NCI-H2171 (cell line): ENCODE measurements at regions not wholly inside any gene's neighbourhood (a gene's known extent, or its start where the extent isn't known, plus 50 kb on each side); places are given as distances from the start of the nearest gene placed in this dataset.

Experiments
- DNase-seq: peaks from one replicate; lab custom pipeline; 2025; lab: John Stamatoyannopoulos, UW

GRCh38 chr13:63093907-63094469 lies 1678.3 kb upstream of the PCDH20 start:
- DNase-seq, result no peak

DNA sequence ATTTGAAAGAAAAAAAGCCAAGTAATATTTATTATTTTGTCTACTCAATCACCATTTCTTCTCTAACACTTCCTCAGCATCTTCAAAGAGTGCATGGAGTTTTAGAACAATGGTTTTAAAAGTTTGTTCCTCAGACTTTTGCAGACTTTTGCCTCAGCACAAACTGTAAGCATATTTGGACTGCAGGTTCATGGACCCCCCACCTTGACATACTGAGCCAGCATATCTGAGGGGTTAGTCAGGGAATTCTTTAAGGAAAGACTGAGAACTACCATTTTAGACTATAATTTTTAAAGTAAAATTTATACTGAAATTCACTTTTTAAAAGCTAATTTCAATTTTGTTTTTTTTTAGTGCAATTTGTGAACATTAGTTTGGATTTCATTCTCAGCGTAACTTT lies 1676.8 kb upstream of the PCDH20 start:
- DNase-seq, result no peak

DNA sequence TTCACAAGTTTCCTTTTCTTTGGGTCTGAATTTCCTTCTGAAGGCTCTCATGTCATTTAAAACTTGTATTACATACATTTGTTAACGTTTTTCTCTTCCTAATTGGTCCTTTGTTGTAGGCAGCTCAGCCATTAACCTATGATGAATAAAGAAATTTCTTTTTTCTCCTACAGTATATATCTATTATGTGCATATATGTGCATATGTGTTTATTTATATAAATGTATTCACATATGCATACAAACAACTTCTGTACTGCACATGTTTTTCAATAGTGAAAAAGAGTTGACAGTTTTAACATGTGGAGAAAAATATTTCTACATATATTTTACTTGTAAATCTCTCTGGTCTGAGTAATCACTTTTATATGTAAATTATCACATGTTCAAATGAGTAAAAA lies 1674.9 kb upstream of the PCDH20 start:
- DNase-seq, result no peak

DNA sequence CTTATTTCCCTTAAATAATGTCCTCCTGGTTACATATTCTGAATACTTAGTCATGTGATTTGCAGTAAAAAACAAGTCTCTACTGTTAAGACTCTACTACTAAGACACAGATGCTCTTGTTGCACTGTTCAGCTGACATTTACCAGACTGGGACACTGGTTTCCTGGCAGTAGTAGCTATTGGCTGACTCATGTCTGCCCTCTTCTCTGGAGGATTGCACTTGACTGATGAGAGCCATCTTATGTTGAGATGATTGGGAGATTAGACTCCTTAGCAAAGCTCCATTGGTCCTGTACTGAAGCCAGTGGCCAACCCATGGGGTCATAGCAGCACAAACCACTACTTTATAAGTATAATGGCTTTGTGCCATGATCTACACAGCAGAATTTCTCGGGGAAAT lies 1672.6 kb upstream of the PCDH20 start:
- DNase-seq, result no peak

DNA sequence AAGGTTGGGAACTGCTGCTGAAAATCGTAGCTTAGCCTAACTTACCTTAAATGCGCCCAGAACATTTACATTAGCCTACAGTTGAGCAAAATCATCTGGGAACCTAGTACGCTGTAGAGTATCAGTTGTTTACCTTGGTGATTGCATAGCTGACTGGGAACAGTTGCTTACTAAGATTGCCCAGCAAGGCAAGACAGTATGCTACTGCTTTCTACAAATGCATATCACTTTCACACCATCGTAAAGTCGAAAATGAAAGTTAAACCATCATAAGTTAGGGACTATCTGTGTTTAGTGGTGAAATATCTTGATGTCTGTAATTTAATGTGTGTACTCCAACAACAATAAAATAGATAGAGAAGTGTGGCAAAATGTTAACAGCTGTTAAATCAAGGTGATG lies 1670.6 kb upstream of the PCDH20 start:
- DNase-seq, result no peak

DNA sequence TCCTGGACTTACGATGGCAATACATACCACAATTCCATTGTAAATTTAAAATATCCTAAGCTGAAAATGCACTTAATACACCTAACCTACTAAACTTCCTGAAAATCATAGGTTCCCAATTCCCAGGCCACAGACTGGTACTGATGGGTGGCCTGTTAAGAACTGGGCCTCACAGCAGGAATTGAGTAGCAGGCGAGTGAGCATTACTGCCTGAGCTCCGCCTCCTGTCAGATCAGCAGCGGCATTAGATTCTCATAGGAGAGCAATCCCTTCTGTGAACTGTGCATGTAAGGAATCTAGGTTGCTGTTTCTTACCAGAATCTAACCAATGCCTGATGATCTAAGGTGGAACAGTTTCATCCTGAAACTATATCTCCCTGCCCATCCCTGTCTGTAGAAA lies 1670.2 kb upstream of the PCDH20 start:
- DNase-seq, result no peak

GRCh38 chr13:63081400-63082014 lies 1665.9 kb upstream of the PCDH20 start:
- DNase-seq, result no peak

- DNase-seq, result no peak
Measured at GRCh38 chr13:63075126-63075525, 1659.5 kb upstream of the PCDH20 start.

GRCh38 chr13:63050287-63050686 lies 1634.6 kb upstream of the PCDH20 start:
- DNase-seq, result no peak

- DNase-seq, result no peak
Measured at GRCh38 chr13:63048653-63049052, 1633.0 kb upstream of the PCDH20 start.

GRCh38 chr13:63044589-63045313 lies 1629.1 kb upstream of the PCDH20 start:
- DNase-seq, result no peak

- no peak for DNase-seq
Measured at GRCh38 chr13:63042686-63043085, 1627.0 kb upstream of the PCDH20 start.

DNA sequence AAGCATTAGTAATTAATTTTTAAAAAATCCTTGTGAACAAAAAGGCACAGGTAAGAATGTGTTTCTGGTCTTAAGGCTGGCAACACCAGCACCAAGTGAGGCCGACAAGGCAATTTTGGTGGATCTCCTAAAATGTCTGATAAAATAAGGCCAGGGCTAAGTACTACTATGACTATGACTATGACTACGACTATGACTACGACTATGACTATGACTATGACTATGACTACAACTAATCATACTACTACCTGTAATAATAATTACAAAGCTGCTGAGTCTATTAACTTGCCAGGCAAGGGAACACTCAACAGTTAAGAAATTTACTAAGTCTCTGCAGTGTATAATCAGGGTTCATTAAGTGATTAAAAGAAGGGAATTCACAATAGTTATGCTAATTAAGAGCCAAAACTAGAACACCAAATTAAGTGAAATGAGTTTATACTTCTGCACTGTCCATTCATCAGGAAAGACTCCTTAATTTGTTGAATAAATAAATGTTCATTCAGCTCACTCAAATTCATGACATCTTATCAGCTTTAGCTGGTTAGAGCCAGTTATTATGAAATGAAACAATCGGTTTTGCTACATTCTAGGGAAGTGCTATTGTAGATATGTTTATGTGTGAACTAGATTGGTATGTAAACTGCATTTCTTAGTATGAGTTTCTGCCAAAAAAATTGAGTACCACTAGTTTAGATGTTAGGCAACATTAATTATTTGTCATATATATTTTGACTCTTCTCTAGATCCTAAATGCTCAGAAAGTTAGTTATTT lies 1626.2 kb upstream of the PCDH20 start:
- no peak for DNase-seq

DNA sequence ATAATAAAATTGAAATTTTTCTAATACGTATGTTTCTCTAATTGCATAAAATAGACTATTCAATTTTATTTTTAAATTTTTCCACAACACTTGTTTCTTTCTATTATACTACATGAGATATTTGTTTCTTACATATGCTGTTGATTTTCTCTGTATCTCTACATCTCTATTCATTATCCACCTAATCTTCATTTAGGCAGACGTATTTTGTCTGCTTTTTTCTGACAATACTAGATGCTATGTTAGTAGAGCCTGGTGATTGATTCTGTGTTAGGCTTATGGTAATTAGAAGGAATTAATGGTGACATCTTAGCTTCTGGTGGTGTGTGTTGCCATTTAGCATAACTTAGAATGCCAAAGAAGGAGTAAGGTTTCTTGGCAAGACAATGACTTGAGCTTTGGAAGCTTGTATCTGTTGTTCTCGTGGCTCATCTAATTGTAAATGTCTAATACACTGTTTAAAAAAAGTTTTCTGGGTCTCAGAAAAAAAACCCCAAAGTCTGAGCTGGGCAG lies 1610.7 kb upstream of the PCDH20 start:
- no peak for DNase-seq

- DNase-seq, result no peak
Measured at GRCh38 chr13:63025741-63026140, 1610.1 kb upstream of the PCDH20 start.

- no peak for DNase-seq
Measured at GRCh38 chr13:63024458-63024857, 1608.8 kb upstream of the PCDH20 start.

- DNase-seq, result no peak
Measured at GRCh38 chr13:63011996-63012395, 1596.3 kb upstream of the PCDH20 start.

- no peak for DNase-seq
Measured at GRCh38 chr13:63010072-63010658, 1594.5 kb upstream of the PCDH20 start.

- no peak for DNase-seq
Measured at GRCh38 chr13:63005625-63006024, 1590.0 kb upstream of the PCDH20 start.

GRCh38 chr13:62997696-62998095 lies 1582.0 kb upstream of the PCDH20 start:
- DNase-seq, result no peak

- DNase-seq, result no peak
Measured at GRCh38 chr13:62997038-62997599, 1581.5 kb upstream of the PCDH20 start.

DNA sequence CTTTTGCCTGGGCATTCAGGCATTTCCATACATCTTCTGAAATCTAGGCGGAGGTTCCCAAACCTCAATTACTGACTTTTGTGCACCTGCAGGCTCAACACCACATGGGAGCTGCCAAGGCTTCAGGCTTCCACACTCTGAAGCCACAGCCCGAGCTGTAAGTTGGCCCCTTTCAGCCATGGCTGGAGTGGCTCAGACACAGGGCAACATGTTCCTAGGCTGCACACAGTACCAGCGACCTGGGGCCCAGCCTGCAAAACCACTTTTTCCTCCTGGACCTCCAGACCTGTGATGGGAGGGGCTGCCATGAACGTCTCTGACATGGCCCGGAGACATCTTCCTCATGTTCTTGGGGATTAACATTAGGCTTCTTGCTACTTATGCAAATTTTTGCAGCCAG lies 1558.2 kb upstream of the PCDH20 start:
- no peak for DNase-seq
